ENCODE measurements at regions not wholly inside any gene's neighbourhood (a gene's known extent, or its start where the extent isn't known, plus 50 kb on each side); places are given as distances from the start of the nearest gene placed in this dataset.

DNA sequence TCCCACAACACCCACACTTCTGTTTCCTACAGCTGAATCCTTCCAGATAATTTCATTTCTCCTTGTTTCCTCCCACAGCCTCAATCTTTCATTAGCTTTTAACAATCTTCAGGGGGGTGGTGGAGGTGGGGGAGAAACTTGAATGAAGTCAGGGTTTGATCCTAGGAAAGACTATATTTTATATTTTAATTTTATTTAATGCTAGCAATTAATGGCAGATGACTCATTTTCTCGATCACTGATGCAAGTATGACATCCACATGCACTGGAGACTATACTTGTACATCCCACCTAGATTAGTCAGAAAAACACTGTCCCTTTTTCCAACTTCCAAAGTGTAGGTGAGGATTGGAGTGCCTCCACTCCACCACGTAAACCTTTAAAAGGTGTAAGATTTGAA lies 1181.3 kb upstream of the AUTS2 start:
- no peak for DNase-seq

DNA sequence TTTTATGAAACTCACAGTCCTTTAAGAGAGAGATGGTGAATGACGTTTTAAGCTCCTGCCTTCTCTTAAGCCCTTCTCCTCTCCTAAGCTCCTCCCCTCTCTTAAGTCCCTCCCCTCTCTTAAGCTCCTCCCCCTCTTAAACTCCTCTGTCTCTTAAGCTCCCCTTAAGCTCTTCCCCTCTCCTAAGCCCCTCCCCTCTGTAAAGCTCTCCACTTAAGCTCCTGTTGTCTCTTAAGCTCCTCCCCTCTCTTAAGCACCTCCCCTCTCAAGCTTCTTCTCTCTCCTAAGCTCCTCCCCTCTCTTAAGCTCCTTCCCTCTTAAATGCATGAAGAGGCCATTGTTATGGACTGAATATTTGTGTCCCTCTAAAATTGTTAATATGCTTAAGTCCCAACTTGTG lies 1180.6 kb upstream of the AUTS2 start:
- no peak for DNase-seq

DNA sequence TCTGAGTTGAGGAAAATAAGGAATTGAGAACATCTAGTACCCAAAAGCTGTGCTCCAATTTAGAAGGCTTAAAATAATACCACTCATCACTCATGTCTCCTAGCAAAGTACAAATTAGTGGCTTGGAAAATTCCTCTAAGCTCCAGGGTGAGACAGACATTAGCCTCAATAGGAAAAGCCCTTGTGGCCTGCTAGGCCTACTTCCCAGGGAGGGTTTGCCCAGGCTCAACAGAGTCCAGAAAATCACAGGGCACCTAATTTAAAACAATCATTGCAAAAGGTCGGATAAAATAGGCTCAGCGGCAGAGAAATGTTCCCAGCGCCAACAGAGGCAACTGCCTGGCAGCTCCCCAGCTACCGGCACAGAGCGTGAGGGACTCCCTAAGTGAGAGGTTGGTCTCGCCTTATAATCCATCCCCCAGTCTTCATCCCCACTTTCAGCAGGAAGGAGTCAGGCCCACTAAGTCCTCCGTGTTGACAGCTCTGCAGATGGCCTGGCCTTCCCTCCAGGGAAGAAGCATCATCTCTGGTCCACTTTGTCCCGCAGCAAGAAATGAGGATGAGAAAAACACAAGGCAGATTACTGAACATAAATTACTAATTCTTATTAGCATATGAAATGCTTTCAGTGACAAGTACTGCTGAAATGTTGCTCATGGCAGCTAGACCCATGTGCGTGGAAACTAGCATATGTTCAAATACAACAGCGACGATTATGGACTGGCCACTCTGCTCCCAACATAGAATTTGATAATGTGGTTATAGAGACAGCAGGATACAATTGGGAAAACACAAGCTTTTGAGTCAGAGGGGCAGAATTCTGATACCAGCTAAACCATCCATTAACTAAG lies 1177.7 kb upstream of the AUTS2 start:
- no peak for DNase-seq

DNA sequence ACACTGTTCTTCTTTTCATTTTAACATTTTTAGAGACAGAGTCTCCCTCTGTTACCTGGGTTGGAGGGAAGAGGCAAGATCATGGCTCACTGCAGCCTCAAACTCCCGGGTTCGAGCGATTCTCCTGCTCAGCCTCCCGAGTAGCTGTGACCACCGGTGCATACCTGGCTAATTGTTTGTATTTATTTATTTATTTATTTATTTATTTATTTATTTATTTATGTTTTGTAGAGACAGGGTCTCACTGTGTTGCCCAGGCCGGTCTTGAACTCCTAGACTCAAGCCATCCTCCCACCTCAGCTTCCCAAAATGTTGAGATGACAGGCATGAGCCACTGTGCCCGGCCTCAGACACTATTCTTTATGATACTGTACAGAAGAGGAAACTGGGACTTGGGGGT lies 1176.6 kb upstream of the AUTS2 start:
- no peak for DNase-seq

DNA sequence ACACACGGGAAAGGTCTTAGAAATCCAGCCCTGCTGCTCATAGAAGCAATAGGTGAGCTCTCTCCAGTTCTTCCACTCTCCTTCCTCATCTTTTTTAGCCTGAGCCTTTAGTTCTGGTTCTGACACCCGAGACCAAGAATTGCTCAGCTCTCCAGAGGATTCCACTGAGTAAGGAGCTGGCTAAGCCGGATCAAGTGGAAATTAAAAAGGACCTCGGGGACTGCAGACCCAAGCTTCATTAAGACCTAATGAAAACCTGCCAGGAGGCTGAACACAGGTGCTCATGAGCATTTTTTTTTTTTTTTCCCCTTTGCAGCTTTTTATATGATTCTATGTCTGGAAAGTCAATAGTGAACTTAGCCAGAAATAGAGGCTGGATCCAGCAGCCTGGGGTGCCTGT lies 1176.0 kb upstream of the AUTS2 start:
- DNase-seq, result no peak

GRCh38 chr7:68423356-68423755 lies 1174.9 kb upstream of the AUTS2 start:
- DNase-seq, result no peak

GRCh38 chr7:68424658-68425297 lies 1173.5 kb upstream of the AUTS2 start:
- no peak for DNase-seq

DNA sequence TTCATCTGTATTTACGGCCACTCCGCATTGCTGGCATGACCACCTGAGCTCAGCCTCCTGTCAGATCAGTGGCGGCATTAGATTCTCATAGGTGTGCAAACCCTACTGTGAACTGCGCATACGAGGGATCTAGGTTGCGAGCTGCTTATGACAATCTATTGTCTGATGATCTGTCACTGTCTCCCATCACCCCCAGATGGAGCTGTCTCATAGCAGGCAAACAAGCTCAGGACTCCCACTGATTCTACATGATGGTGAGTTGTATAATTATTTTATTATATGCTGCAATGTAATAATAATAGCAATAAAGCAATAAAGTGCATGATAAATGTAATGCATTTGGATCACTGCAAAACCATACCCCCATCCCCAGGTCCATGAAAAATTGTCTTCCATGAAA lies 1172.9 kb upstream of the AUTS2 start:
- DNase-seq, result no peak

- DNase-seq, result no peak
These were observed 1168.7 kb upstream of the AUTS2 start for GRCh38 chr7:68429411-68430117.

DNA sequence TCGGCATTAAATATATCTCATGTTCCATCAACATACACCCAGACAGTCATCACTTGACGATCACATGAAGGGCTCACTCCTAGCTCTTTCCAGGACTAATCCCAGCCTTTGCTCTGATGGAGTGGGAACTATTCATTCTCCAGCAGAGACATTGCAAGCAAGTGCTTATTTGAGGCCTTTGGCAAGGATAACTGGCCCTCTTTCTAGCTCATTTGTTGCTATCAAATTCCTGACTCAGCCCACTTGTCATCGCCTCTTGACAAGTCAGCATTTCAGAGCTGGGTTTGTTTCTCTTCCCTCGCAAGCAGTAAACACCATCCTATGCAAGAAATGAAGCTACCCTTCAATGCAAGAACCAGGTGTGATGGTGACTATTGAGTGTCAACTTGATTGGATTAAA lies 1165.7 kb upstream of the AUTS2 start:
- DNase-seq, result no peak

GRCh38 chr7:68433462-68434070 lies 1164.7 kb upstream of the AUTS2 start:
- DNase-seq, result no peak

- DNase-seq, result no peak
These were observed 1163.4 kb upstream of the AUTS2 start for GRCh38 chr7:68434857-68435256.

DNA sequence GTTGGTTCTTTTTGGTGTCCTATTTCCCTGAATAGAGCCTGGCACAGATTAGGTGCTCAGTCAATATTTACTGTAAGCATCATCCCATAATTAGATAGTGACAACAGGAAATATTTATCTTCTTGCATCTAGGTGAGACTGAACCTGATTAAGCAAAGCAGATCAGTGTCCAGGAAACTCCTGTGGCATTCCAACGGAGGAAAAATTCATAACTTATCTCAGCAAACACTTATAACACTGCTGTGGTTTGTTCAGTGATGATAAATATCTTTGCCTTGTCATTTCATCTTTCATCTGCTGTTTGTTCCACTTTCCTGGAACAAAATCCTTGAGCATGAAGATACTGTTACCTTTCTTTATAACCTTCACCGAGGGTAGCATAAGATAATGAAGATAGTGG lies 1160.3 kb upstream of the AUTS2 start:
- DNase-seq, result no peak

GRCh38 chr7:68438811-68439210 lies 1159.5 kb upstream of the AUTS2 start:
- no peak for DNase-seq

GRCh38 chr7:68439897-68440296 lies 1158.4 kb upstream of the AUTS2 start:
- DNase-seq, result no peak

DNA sequence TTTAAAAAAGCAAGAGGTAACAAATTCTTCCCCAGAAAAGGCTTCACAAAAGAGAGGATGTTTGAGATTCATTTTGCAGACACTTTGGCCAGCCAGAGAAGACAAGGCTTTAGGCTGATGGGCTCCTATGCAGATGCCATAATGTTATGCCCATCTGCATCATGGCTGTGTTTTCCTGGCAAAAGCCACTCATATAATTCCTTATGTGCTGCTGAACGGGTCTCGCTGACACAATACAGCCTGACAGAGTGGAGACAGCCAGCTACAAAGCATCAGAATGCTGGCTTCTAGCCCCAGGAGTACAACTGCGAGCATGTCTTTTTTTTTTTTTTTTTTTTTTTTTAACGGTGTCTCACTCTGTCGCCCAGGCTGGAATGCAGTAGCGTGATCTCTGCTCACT lies 1157.4 kb upstream of the AUTS2 start:
- DNase-seq, result peak in 1 of 3 experiments; percentile 11

DNA sequence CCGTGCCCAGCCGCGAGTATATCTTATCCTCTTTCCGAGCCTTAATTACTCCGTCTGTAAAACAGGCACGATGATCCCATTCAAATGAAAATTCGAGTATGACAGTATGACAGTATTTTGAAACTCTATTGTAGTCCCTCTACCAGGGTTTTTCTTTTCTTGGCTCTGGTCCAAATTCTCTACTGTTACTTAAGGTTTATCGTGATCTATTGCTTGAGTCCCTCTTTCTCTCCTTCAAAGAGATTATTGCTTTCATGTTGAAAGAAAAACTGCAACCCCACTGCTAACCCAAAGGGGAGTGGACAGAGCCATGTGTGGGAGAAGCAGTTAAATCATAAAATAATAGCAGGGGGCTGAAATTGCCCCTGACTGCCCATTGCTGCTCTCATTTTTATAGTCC lies 1156.6 kb upstream of the AUTS2 start:
- DNase-seq, result no peak

GRCh38 chr7:68442931-68443631 lies 1155.2 kb upstream of the AUTS2 start:
- DNase-seq, result no peak

- DNase-seq, result no peak
These were observed 1154.2 kb upstream of the AUTS2 start for GRCh38 chr7:68444042-68444441.

DNA sequence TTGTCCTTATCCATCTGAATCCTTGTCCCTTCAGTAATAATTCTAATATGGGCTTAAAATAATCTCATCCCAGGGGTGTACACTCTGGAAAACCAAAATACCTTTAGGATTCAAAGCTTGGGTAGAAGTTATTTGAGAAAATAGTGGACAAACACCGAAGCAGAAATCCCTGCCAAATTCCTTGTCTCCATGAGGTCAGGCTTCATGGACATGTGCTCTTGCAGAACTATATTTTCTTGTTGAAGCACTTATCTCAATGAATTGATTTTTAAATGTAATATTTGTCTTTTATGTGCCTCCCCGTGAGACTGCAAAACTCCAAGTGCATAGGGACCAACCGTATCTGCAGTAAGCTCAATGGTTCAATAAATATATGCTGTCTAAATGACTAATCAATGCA lies 1153.3 kb upstream of the AUTS2 start:
- no peak for DNase-seq

- no peak for DNase-seq
These were observed 1152.1 kb upstream of the AUTS2 start for GRCh38 chr7:68446183-68446582.

DNA sequence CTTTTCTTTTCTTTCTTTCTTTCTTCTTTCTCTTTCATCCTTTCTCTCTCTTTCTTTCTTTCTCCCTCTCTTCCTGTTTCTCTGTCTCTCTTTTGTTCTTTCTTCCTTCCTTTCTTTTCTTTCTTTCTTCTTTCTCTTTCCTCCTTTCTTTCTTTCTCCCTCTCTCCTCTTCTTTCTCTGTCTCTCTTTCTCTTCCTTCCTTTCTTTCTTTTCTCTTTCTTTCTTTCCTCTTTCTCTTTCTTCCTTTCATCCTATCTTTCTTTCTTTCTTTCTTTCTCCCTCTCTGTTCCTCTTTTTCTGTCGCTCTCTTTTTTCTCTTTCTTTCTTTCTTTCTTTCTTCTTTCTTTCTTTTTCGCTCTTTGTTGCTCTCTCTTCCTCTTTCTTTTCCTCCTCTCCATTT lies 1149.2 kb upstream of the AUTS2 start:
- DNase-seq, result no peak

- DNase-seq, result no peak
These were observed 1148.5 kb upstream of the AUTS2 start for GRCh38 chr7:68449816-68450215.

Data from NCI-H1417 (cell line).